ELF-1 (cell line): ENCODE measurements at regions not wholly inside any gene's neighbourhood (a gene's known extent, or its start where the extent isn't known, plus 50 kb on each side); places are given as distances from the start of the nearest gene placed in this dataset.

ENCODE experiments used
- DNase-seq: peaks from one replicate; pipeline ENCODE4 v3.0.0-alpha.2; 2016; ENCODE audit warnings: low read depth, low spot score

DNA sequence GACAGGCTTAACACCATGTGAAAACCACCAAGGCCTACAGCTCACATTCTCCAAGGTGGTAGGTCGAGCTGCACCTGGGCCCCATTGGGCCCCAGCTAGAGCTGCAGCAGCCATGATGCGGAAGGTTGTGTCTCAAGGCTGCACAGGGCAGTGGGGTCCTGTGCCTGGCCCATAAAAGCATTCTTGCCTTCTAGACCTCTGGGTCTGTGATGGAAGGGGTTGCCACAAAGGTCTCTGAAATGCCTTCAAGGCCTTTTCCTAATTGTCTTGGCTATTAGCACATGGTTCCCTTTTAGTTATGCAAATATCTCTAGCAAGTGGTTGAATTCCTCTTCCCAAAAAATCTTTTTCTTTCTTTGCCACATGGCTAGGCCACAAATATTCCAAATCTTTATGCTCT lies 52.5 kb upstream of the C11orf58 start:
- peak; percentile 71 for DNase-seq

GRCh38 chr11:16678466-16679116 lies 59.9 kb upstream of the C11orf58 start:
- peak; percentile 14 for DNase-seq

GRCh38 chr11:16669799-16670415 lies 68.5 kb upstream of the C11orf58 start:
- peak; percentile 83 for DNase-seq

DNA sequence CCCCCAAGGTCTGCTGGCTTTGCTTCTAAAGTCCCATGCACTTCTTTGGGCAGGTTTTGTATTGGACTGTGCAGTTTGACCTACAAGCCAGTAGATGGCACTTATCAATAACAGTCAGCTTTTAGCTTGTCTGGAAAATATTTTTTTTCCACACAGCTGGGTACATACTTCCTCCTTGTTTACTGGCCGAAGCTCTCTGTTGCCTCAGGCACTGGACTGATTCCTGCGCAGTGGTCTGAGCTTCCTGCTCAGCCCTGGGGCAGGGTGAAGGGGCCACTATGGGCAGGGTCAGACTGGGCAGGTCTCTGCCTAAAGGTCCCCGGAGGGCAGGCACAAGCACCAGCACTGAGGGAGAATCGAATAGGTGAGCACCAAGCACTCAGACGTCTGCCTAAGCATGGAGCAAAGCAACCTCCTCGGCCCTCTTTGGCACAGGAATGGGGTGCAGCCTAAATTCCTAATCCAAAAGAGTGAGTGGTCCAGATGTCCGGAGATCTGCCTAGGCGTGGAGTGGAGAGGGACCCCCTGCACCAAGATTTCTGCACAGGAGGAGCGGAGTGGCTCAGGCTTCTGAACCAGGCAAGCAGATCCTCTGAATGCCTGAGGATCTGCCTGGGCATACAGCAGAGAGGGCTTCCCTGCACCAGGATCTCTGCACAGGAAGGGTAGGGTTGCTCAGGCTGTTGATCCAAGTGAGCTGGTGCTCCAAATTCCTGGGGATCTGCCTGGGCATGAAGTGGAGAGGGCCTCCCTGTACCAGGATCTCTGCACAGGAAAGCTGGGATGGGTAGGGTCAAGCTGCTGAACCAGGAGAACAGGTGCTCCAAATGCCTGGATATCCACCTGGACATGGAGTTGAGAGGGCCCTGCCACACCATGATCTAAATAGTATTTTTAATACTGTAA lies 105.9 kb upstream of the C11orf58 start:
- DNase-seq = peak; percentile 54

GRCh38 chr11:16630651-16631050 lies 107.8 kb upstream of the C11orf58 start:
- DNase-seq = no peak

DNA sequence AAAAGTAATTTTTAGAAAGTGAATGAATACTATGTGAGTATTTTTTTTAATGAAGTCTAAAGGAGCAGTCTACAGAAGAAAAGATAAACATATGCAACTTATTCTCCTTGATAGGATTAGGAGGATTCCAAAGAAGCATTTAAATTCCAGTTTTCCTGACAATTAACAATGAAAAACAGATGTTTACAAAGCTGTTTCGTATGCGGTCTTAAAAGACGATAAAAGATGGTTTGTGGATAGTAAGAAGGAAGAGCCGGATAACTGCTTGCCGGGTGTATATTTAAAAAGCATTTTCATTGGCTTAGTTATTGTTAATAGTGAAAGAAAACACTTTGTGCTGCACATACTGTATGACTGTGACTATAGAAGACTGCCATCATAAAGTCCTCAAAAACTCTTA lies 120.0 kb upstream of the C11orf58 start:
- DNase-seq = no peak

- DNase-seq = no peak
Measured at GRCh38 chr11:16615480-16615879, 123.0 kb upstream of the C11orf58 start.

DNA sequence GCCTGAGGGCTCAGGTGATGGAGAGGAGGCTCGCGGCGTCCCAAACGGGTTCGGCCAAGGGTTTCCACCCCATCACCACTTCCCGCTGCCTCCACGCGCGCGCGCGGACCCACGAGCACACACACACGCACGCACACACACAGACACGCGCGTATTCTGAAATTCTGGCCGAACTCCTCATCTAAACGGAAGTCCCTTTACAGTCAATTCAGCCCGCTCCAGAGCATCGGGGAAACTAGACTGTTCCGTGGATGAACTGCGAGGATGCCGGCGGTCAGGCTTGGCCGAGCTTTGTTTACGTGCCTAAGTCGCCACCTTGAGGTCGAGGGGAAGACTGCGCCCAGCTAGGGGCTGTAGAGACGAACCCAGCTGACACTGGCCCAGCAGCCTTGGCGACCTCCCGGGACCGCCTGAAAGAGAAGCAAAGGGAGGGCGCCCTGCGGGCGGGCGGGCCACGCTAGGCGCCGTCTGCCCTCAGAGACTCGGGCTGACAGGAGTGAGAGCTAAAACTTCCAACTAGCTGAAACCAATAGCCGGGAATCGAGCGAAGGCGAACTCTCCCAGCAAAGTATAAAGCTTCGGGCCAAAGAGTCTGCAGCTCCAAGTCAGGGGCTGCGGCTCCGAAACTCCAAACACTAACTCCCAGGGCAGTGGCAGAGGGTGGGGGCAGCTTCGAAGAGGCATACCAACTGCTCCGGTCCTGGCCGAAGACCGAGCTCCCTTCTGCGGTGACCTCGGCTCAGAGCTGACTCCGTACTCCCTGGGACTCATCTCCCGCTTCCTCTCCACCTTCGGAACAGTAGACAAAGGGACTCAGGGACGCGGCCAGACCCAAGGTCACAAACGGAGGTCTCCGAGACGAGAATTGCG lies 124.7 kb upstream of the C11orf58 start:
- DNase-seq = peak; percentile 97

DNA sequence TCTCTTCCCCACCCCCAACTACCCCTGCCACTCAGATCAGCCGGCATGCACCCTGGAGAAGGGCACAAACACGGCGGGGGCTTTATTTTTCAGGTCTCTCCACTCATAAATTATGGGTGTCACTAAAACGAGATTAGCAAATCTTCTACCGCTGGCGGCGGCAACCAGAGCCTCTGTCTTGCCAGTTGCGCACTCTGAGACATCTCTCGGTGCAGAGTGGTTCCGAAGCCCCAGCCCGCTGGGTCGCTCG lies 125.3 kb upstream of the C11orf58 start:
- no peak for DNase-seq

DNA sequence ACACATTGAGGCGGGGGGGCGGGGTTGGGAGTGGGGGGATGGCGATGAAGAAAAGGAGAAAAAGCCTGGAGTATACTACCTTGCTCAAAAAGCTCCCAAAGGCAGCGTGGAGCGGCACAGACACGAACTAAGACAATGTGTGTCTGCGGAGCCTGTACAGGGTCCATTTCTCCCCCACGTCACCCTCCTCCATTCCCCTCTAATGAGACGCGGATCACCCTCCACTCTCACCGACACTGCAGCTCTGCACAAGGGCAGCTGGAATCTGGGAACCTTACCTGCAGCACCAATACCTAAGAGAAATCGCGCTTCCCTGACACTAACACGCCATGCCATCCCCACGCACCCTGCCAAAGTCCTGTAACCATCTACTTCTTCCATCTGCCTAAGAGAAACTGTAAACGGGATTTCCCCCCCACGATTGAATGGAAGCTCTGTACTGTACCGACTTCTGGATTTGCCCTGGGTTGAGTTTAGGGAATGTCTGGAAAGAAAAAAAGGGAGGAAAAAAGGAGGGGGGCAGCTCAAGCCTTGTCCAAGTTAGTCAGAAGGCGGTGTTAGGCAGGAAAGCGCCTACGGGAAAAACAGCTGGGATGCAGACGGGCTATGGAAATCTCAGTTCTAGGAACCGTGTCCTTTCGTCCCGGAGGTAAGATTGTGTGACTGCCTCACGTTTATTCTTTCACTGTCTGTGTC lies 125.7 kb upstream of the C11orf58 start:
- DNase-seq = peak; percentile 43

DNA sequence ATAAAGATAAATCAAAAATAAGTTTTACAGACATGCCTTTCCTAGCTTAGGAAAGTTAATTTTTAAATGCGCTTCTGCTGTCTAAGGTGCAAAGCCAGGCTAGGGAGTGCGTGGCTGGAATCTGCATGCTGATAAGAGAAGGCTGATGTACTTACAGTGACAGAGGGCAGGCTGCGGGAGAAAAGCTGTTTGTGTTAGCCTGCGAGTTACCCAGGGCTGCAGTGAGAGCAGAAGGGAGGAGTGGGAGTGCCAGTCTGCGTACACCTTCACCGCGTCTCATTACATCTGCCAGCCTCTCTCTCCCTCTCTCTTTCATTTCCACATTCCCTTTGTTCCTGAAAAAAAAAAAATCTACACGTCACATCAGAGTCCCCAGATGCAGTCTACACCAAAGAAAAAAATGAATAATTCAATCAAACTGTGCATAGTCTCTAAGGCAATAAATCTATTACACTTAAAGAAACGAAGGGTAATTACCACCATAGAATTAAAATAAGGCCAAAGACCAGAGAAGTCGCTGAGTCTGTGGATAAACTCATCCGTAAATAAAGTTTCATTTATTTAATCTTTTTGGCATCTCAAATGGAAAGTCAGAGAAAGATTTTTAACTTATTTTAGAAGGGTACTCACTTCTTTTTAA lies 126.4 kb upstream of the C11orf58 start:
- DNase-seq = peak; percentile 59

- DNase-seq = no peak
Measured at GRCh38 chr11:16611401-16611921, 127.0 kb upstream of the C11orf58 start.

- DNase-seq = peak; percentile 53
Measured at GRCh38 chr11:16610738-16611388, 127.6 kb upstream of the C11orf58 start.

- DNase-seq = no peak
Measured at GRCh38 chr11:16610213-16610737, 128.2 kb upstream of the C11orf58 start.

GRCh38 chr11:16609769-16610168 lies 128.7 kb upstream of the C11orf58 start:
- DNase-seq = peak; percentile 49

DNA sequence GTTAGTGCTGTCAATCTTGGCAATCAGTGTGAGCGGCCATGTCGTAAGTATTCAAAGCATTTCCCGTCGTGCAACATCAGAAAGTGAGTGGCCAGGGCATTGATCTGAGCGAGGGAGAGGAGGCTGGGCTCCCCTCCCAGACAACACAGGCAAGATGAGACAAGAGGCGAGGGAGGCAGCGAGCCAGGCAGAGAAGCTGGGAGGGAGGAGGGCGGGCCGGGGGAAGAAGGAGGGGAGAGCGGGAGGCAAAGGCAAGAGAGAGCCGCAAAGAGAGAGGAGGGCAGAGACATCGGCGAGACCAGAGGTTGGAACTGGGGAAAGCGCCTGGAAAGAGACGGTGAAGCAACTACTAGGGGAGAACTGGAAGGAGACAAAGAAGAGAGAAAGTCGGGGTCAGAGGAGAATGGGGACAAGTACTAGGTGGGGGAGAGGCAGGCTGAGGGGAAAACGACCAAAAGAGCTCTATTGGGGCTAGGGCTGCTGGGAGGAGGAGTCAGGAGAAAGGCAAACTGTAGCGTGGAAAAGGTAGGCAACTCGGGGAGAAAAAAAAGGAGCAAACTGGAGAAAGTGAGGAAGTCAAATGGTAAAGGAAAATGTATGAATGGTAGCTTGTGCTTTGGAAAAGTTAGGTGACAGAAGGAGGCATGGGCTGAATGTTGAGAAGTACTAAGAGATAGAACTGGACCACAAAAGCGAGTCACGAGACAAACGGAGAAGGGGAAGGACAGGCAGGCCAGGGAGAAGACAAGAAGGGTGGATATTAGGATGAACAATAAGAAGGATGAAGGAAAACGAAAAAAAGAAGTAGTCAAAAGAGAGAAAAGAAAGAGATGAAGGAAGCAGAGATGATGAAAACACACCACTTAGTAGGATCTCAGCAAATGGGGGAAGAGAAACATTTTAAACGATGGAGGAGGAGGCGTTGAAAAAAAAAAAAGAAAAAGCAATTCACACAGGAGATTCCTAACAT lies 130.5 kb upstream of the C11orf58 start:
- peak; percentile 84 for DNase-seq

GRCh38 chr11:16606784-16607674 lies 131.4 kb upstream of the C11orf58 start:
- DNase-seq = peak; percentile 36
